H9 (cell line): ENCODE measurements at regions not wholly inside any gene's neighbourhood (a gene's known extent, or its start where the extent isn't known, plus 50 kb on each side); places are given as distances from the start of the nearest gene placed in this dataset.

Experiments
- DNase-seq: peaks from one replicate; pipeline ENCODE4 v3.0.0-alpha.2; 2017
- H2AFZ ChIP-seq: one replicate; pipeline ENCODE4 v1.6.1; 2013; ENCODE audit warnings: mild to moderate bottlenecking, low read length, control low read depth, moderate library complexity
- H2AK5ac ChIP-seq: 2 replicates; pipeline ENCODE4 v1.6.1; 2013; ENCODE audit warnings: low read length, control low read depth, mixed read lengths; ENCODE audit not compliant: insufficient read length
- H2BK120ac ChIP-seq: one replicate; pipeline ENCODE4 v1.6.1; 2013; ENCODE audit warnings: low read depth, mild to moderate bottlenecking, low read length, control low read depth, inconsistent platforms; ENCODE audit not compliant: poor library complexity, severe bottlenecking
- H2BK12ac ChIP-seq: 2 replicates; pipeline ENCODE4 v1.6.1; 2013; ENCODE audit warnings: low read length, control low read depth, mixed read lengths, low read depth; ENCODE audit not compliant: insufficient read length
- H2BK15ac ChIP-seq: 2 replicates; pipeline ENCODE4 v1.6.1; 2013; ENCODE audit warnings: low read depth, low read length, control low read depth
- H2BK20ac ChIP-seq: one replicate; pipeline ENCODE4 v1.6.1; 2013; ENCODE audit warnings: low read depth, mild to moderate bottlenecking, low read length, control low read depth, inconsistent platforms; ENCODE audit not compliant: poor library complexity, severe bottlenecking
- H2BK5ac ChIP-seq: 2 replicates; pipeline ENCODE4 v1.6.1; 2013; ENCODE audit warnings: low read length, control low read depth, mixed read lengths; ENCODE audit not compliant: insufficient read length
- H3K14ac ChIP-seq: 2 replicates; pipeline ENCODE4 v1.6.1; 2013; ENCODE audit warnings: low read length, control low read depth; ENCODE audit not compliant: insufficient read depth
- H3K18ac ChIP-seq: 2 replicates; pipeline ENCODE4 v1.6.1; 2013; ENCODE audit warnings: low read depth, mild to moderate bottlenecking, mixed read lengths, low read length, control low read depth; ENCODE audit not compliant: insufficient read length
- H3K23ac ChIP-seq: 2 replicates; pipeline ENCODE4 v1.6.1; 2013; ENCODE audit warnings: low read length, control low read depth, mixed read lengths, low read depth; ENCODE audit not compliant: insufficient read length
- H3K23me2 ChIP-seq: 2 replicates; pipeline ENCODE4 v1.6.1; 2013; ENCODE audit warnings: low read depth, mild to moderate bottlenecking, mixed read lengths, low read length, control low read depth; ENCODE audit not compliant: insufficient read length, poor library complexity, severe bottlenecking
- H3K27ac ChIP-seq: 2 replicates; pipeline ENCODE4 v1.5.1; 2013; ENCODE audit warnings: low read length, control low read depth, mixed read lengths, low read depth; ENCODE audit not compliant: insufficient read length
- H3K27me3 ChIP-seq: 2 replicates; pipeline ENCODE4 v1.6.1; 2013; ENCODE audit warnings: low read length, control low read depth, inconsistent platforms; ENCODE audit not compliant: insufficient read depth
- H3K4ac ChIP-seq: 2 replicates; pipeline ENCODE4 v1.6.1; 2013; ENCODE audit warnings: low read depth, mild to moderate bottlenecking, control low read depth, inconsistent platforms, low read length, moderate library complexity
- H3K4me1 ChIP-seq: 2 replicates; pipeline ENCODE4 v1.6.1; 2013; ENCODE audit warnings: low read length, control low read depth, inconsistent platforms; ENCODE audit not compliant: insufficient read depth
- H3K4me2 ChIP-seq: 2 replicates; pipeline ENCODE4 v1.6.1; 2013; ENCODE audit warnings: low read length, control low read depth, mixed read lengths; ENCODE audit not compliant: insufficient read length, insufficient read depth
- H3K56ac ChIP-seq: 2 replicates; pipeline ENCODE4 v1.6.1; 2013; ENCODE audit warnings: low read depth, mild to moderate bottlenecking, mixed read lengths, low read length, control low read depth; ENCODE audit not compliant: insufficient read length
- H3K79me1 ChIP-seq: 2 replicates; pipeline ENCODE4 v1.6.1; 2013; ENCODE audit warnings: low read depth, mild to moderate bottlenecking, moderate library complexity, low read length, control low read depth, inconsistent platforms; ENCODE audit not compliant: insufficient read depth, poor library complexity, severe bottlenecking
- H3K79me2 ChIP-seq: 2 replicates; pipeline ENCODE4 v1.6.1; 2013; ENCODE audit warnings: low read length, control low read depth, inconsistent platforms; ENCODE audit not compliant: insufficient read depth
- H3K9ac ChIP-seq: 2 replicates; pipeline ENCODE4 v1.6.1; 2013; ENCODE audit warnings: low read length, control low read depth, mixed read lengths; ENCODE audit not compliant: insufficient read length; ENCODE audit errors: extremely low read depth
- H3K9me3 ChIP-seq: one replicate; pipeline ENCODE4 v1.6.1; 2013; ENCODE audit warnings: low read depth, low read length, inconsistent platforms; ENCODE audit not compliant: control insufficient read depth
- H3T11ph ChIP-seq: one replicate; pipeline ENCODE4 v1.6.1; 2013; ENCODE audit warnings: mild to moderate bottlenecking, low read length, control low read depth, inconsistent platforms
- H4K20me1 ChIP-seq: one replicate; pipeline ENCODE4 v1.6.1; 2013; ENCODE audit not compliant: control insufficient read depth, insufficient read length, insufficient read depth
- H4K5ac ChIP-seq: 2 replicates; pipeline ENCODE4 v1.6.1; 2013; ENCODE audit warnings: low read depth, mild to moderate bottlenecking, mixed read lengths, low read length, control low read depth; ENCODE audit not compliant: insufficient read length
- H4K8ac ChIP-seq: replicated peaks from 2 replicates; pipeline ENCODE4 v1.6.1; 2013; ENCODE audit warnings: low read length, control low read depth, mixed read lengths, low read depth; ENCODE audit not compliant: insufficient read length
- H4K91ac ChIP-seq: 2 replicates; pipeline ENCODE4 v1.6.1; 2013; ENCODE audit warnings: low read depth, mild to moderate bottlenecking, moderate library complexity, mixed read lengths, low read length, control low read depth; ENCODE audit not compliant: insufficient read length
- H3K27ac Mint-ChIP-seq, 3 experiments: 2 replicates in 2 of 3; 3 replicates in 1 of 3; pipeline ENCODE4 v1.8.0; 2020 to 2021; ENCODE audit warnings: mixed read lengths in 3 of 3, mild to moderate bottlenecking in 1 of 3, moderate library complexity in 1 of 3
- H3K27me3 Mint-ChIP-seq: 2 replicates; pipeline ENCODE4 v1.8.0; 2021; ENCODE audit warnings: low read depth, mild to moderate bottlenecking, moderate library complexity, mixed read lengths
- H3K36me3 Mint-ChIP-seq, 3 experiments: 2 replicates in 2 of 3; 3 replicates in 1 of 3; pipeline ENCODE4 v1.8.0; 2020 to 2021; ENCODE audit warnings: low read depth in 3 of 3, mixed read lengths in 3 of 3; ENCODE audit not compliant: insufficient read depth in 1 of 3
- H3K4me1 Mint-ChIP-seq, 2 experiments: 2 replicates each; pipeline ENCODE4 v1.8.0; 2020; ENCODE audit warnings: mixed read lengths in 2 of 2
- H3K4me3 Mint-ChIP-seq, 2 experiments: 2 replicates in 1 of 2; 3 replicates in 1 of 2; pipeline ENCODE4 v1.8.0; 2020 to 2021; ENCODE audit warnings: mild to moderate bottlenecking in 2 of 2, mixed read lengths in 2 of 2, moderate library complexity in 1 of 2
- H3K9me3 Mint-ChIP-seq, 2 experiments: 2 replicates in 1 of 2; 3 replicates in 1 of 2; pipeline ENCODE4 v1.8.0; 2020; ENCODE audit warnings: mild to moderate bottlenecking in 2 of 2, mixed read lengths in 2 of 2, moderate library complexity in 1 of 2
- CTCF ChIP-seq: fragments of 200-600 bp; sonication (generic); conservative IDR thresholded peaks from 3 replicates; pipeline ENCODE4 v1.8.0; 2021; ENCODE audit warnings: antibody characterized with exemption, mild to moderate bottlenecking
- WGBS: extraction: QIAGEN DNeasy Blood & Tissue Kit; methylation state at CpG from one replicate; pipeline ENCODE4 v1.1.7; 2013; ENCODE audit warnings: missing lambda C conversion rate, low lambda C conversion rate, mixed read lengths; ENCODE audit not compliant: insufficient read length; ENCODE audit errors: extremely low coverage; 5-methylcytosine and 5-hydroxymethylcytosine counted together

DNA sequence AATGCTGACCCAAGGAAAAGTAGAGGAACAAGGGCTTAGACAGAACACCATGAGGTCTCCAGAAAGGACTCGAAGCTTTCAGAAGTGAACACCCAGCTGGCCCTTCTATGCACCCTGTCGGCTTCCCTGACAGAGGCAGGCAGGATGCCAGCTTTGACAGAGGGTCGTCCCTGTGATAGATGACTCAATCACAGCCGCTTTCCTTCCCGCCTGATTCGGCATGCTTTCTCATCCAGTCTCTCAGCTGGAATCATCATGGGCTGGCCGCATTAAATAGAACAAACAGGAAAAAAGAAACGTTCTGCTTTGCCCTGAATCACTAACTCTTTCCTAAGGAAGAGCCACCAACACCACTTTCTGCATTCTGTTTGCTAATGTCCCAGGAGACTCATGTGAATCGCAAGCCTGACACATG, 140.3 kb upstream of the RAB12 start:
- no CpG with 5 or more reads among the region's 9 CpGs for WGBS
- Histone ChIP-seq H3K9ac (no peak overlapping the region), H4K5ac (no peak overlapping the region), H3K9me3 (no peaks in the 10 kb centered on the region), H4K20me1 (no peaks in the 10 kb centered on the region), H3K79me2 (no peaks in the 10 kb centered on the region), H2BK12ac (no peak overlapping the region), H3T11ph (no peak overlapping the region), H2BK20ac (no peak overlapping the region), H3K79me1 (no peaks in the 10 kb centered on the region), H3K4ac (no peak overlapping the region), H3K18ac (no peak overlapping the region), H3K4me2 (no peak overlapping the region), H2BK120ac (no peak overlapping the region), H3K4me1 (no peaks in the 10 kb centered on the region), H4K91ac (no peak overlapping the region), H2AFZ (no peak overlapping the region), H3K14ac (no peak overlapping the region), H2BK15ac (no peak overlapping the region), H2AK5ac (no peak overlapping the region), H3K27me3 (no peaks in the 10 kb centered on the region), H4K8ac (no peak overlapping the region), H3K23me2 (no peaks in the 10 kb centered on the region), H3K56ac (no peak overlapping the region), H3K27ac (no peak overlapping the region), H3K23ac (no peak overlapping the region), H2BK5ac (no peak overlapping the region)
- Mint-ChIP-seq H3K9me3 (no peaks in the 10 kb centered on the region; a peak in 1 of 5 replicates), H3K27ac (no peak overlapping the region), H3K4me3 (no peak overlapping the region), H3K27me3 (peaks cover 2% of the 10 kb centered on the region; the same call in 1 of the 2 replicates), H3K4me1 (peaks cover 9% of the 10 kb centered on the region in 2 experiments), H3K36me3 (no peaks in the 10 kb centered on the region; a peak in 1 of 7 replicates)
- DNase-seq = no peak
- no peak for TF ChIP-seq CTCF
